Right lobe of liver (tissue), 6 donors: ENCODE measurements at regions not wholly inside any gene's neighbourhood (a gene's known extent, or its start where the extent isn't known, plus 50 kb on each side); places are given as distances from the start of the nearest gene placed in this dataset.

ENCODE experiments used
- ATAC-seq, 4 donors: fragments of 200-7000 bp; cut with Tn5 transposase; one replicate each; pipeline ENCODE4 v1.9.1; 2020; ENCODE audit warnings: mild to moderate bottlenecking in 4 of 4, moderate library complexity in 4 of 4
- DNase-seq, 3 donors: peaks; one replicate each; pipeline ENCODE4 v3.0.0-alpha.2; 2020
- H3K27ac ChIP-seq, 3 donors: fragments of 200-600 bp; one replicate each; pipeline ENCODE4 v1.8.0; 2022
- H3K27me3 ChIP-seq, 2 donors: fragments of 200-600 bp; one replicate each; pipeline ENCODE4 v1.8.0; 2022
- H3K36me3 ChIP-seq, 4 donors: fragments of 200-600 bp; sonication (generic) in 1 of 4; one replicate each; pipeline versions ENCODE4 v1.5.1 to v1.8.0; 2017 to 2022; ENCODE audit warnings: control low read depth in 1 of 4
- H3K4me1 ChIP-seq, 4 donors: fragments of 200-600 bp; sonication (generic) in 1 of 4; one replicate each; pipeline versions ENCODE4 v1.5.1 to v1.8.0; 2017 to 2022; ENCODE audit warnings: control low read depth in 1 of 4
- H3K4me3 ChIP-seq, 3 donors: fragments of 200-600 bp; one replicate each; pipeline ENCODE4 v1.8.0; 2022
- H3K9me3 ChIP-seq, 4 donors: fragments of 200-600 bp; sonication (generic) in 1 of 4; one replicate each; pipeline versions ENCODE4 v1.5.1 to v1.8.0; 2017 to 2022; ENCODE audit warnings: control low read depth in 1 of 4
- POLR2A ChIP-seq: fragments of 450-650 bp; IDR thresholded peaks from one replicate; pipeline ENCODE4 v1.6.1; 2017; ENCODE audit warnings: antibody characterized with exemption, mild to moderate bottlenecking
- WGBS: methylation state at CpG from one replicate; pipeline ENCODE4 v1.1.6; 2018; ENCODE audit warnings: low coverage, low lambda C conversion rate; ENCODE audit not compliant: insufficient coverage; ENCODE audit errors: missing lambda C conversion rate; 5-methylcytosine and 5-hydroxymethylcytosine counted together
- intact Hi-C, 2 donors: fragments of 100-400 bp; cut with DNase I; formaldehyde crosslinking; loops; one replicate each; pipeline versions ENCODE4 v1.11.2 to v1.14.1; 2022
- TF ChIP-seq, protein P1 (sequence below), 4 donors: fragments of 200-600 bp in 3 of 4; fragments of 450-650 bp in 1 of 4; IDR thresholded peaks; one replicate each; pipeline versions ENCODE4 v1.5.1 to v1.8.0; 2016 to 2022; ENCODE audit warnings: antibody characterized with exemption in 4 of 4, mild to moderate bottlenecking in 2 of 4
- donor health status: DM: no; HTN: yes; CAD: no.
- donor health status: DM: no; HTN: no; CAD: no.
- donor health status: DM: no; HTN: no; CAD: no.
- donor health status: DM: no; HTN: yes; CAD: no.
- donor health status: DM: no; HTN: yes; CAD: no.

GRCh38 chr2:140061240-140061639 is 1281.0 kb upstream of the NXPH2 start:
- Histone ChIP-seq H3K9me3 (no peaks in the 10 kb centered on the region), H3K4me1 (no peaks in the 10 kb centered on the region), H3K27me3 (no peaks in the 10 kb centered on the region), H3K36me3 (no peaks in the 10 kb centered on the region), H3K4me3 (no peak overlapping the region), H3K27ac (no peak overlapping the region)
- WGBS: 59% methylated on average over 1 of the region's 1 CpG
- DNase-seq (no peak), ATAC-seq (no peak)
- intact Hi-C loops: no loop called here
- no peak for TF ChIP-seq POLR2A

GRCh38 chr2:140057928-140058327 is 1277.7 kb upstream of the NXPH2 start:
- WGBS: 16% methylated on average over 1 of the region's 1 CpG
- no peaks in the 10 kb centered on the region for H3K36me3 ChIP-seq
- no peaks in the 10 kb centered on the region for H3K9me3 ChIP-seq
- no peak overlapping the region for H3K4me3 ChIP-seq
- H3K4me1 ChIP-seq: no peaks in the 10 kb centered on the region
- no peak for DNase-seq
- TF ChIP-seq POLR2A: no peak
- TF ChIP-seq, protein P1, sequence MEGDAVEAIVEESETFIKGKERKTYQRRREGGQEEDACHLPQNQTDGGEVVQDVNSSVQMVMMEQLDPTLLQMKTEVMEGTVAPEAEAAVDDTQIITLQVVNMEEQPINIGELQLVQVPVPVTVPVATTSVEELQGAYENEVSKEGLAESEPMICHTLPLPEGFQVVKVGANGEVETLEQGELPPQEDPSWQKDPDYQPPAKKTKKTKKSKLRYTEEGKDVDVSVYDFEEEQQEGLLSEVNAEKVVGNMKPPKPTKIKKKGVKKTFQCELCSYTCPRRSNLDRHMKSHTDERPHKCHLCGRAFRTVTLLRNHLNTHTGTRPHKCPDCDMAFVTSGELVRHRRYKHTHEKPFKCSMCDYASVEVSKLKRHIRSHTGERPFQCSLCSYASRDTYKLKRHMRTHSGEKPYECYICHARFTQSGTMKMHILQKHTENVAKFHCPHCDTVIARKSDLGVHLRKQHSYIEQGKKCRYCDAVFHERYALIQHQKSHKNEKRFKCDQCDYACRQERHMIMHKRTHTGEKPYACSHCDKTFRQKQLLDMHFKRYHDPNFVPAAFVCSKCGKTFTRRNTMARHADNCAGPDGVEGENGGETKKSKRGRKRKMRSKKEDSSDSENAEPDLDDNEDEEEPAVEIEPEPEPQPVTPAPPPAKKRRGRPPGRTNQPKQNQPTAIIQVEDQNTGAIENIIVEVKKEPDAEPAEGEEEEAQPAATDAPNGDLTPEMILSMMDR (IDR thresholded peaks at IDR 0.05): no peak
- ATAC-seq: no peak
- intact Hi-C loops: no loop called here
- no peaks in the 10 kb centered on the region for H3K27me3 ChIP-seq
- no peak overlapping the region for H3K27ac ChIP-seq

DNA sequence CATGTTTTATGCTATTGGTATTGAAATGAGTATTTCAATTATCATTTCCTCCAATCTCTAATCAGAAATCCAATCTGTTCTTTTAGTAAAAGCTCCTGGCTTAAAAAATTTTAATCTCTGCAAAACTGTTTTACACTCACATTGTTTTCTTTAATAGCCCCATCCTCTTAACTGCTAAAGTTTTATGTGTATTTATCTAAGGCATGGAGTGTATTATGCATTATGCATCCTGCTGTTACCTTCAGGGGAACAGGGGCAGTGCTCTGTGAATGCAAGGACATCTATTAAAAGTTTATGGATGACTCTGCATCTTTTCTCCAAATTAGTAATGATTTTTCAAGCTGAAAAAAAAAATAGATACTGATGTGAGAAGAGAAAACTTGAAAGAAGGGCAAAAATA is 1261.6 kb upstream of the NXPH2 start:
- H3K36me3 ChIP-seq: no peaks in the 10 kb centered on the region
- DNase-seq: no peak
- no peak overlapping the region for H3K27ac ChIP-seq
- no peak for TF ChIP-seq POLR2A
- TF ChIP-seq, protein P1 (IDR thresholded peaks at IDR 0.05): no peak
- no peaks in the 10 kb centered on the region for H3K9me3 ChIP-seq
- no peaks in the 10 kb centered on the region for H3K27me3 ChIP-seq
- H3K4me1 ChIP-seq: no peaks in the 10 kb centered on the region
- no peak overlapping the region for H3K4me3 ChIP-seq
- ATAC-seq: no peak
- intact Hi-C loops: no loop called here

DNA sequence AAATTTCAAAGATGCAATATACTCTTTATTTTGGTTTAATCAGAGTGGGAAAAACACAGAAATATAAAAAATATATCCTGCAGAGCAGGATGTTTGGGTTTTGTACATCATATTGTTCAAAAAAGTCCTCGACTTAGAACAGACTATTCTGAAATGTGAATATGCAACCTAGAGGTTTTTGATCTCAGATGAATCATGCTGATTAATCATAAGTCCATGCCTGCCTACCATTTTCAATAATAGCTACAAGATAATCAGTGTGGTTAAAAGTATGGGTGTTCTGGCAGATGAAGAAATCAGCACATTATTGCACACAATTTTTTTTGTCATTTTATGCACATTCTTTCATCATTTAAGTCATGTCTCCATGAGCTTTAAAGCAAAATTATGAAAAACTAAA is 1261.0 kb upstream of the NXPH2 start:
- Histone ChIP-seq H3K27me3 (no peaks in the 10 kb centered on the region), H3K4me1 (no peaks in the 10 kb centered on the region), H3K4me3 (no peak overlapping the region), H3K9me3 (no peaks in the 10 kb centered on the region), H3K36me3 (no peaks in the 10 kb centered on the region), H3K27ac (no peak overlapping the region)
- 14% methylated on average over 1 of the region's 1 CpG for WGBS
- DNase-seq: no peak
- intact Hi-C loops: no loop called here
- TF ChIP-seq, protein P1 (IDR thresholded peaks at IDR 0.05): no peak
- TF ChIP-seq POLR2A: no peak
- ATAC-seq: no peak

DNA sequence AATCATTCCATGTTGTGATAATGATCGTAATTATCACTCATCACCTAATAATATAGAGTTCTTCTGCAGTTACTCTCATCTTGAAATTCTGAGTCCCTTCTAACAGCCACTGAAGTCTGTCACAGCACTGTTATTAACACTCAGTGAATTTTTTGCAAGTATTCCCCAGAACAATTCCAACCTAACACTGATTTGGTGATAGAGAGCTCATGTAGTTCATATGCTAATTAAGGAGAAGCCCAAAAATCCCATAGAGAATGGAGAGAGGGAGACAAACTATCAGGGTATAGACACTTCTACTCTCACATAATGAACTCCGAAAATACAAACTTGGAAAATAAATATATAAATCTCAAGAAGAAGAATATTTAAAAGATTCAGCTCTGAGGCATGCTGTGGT is 1253.4 kb upstream of the NXPH2 start:
- H3K4me1 ChIP-seq: no peaks in the 10 kb centered on the region
- no peak for DNase-seq
- TF ChIP-seq, protein P1 (IDR thresholded peaks at IDR 0.05): no peak
- no peak for TF ChIP-seq POLR2A
- H3K27ac ChIP-seq: no peak overlapping the region
- 53% methylated on average over 2 of the region's 2 CpGs for WGBS
- H3K36me3 ChIP-seq: no peaks in the 10 kb centered on the region
- ATAC-seq: no peak
- intact Hi-C loops: no loop called here
- no peaks in the 10 kb centered on the region for H3K27me3 ChIP-seq
- H3K4me3 ChIP-seq: no peak overlapping the region
- H3K9me3 ChIP-seq: no peaks in the 10 kb centered on the region
